Mesendoderm (in vitro differentiated cells): ENCODE measurements at regions not wholly inside any gene's neighbourhood (a gene's known extent, or its start where the extent isn't known, plus 50 kb on each side); places are given as distances from the start of the nearest gene placed in this dataset.

Experiments
- DNase-seq: peaks from one replicate; pipeline ENCODE4 v3.0.0; 2013
- H2AK5ac ChIP-seq: 2 replicates; pipeline ENCODE4 v1.6.1; 2013; ENCODE audit warnings: low read length, inconsistent platforms
- H2BK120ac ChIP-seq: 2 replicates; pipeline ENCODE4 v1.6.1; 2013; ENCODE audit warnings: low read depth, mild to moderate bottlenecking, low read length, moderate library complexity, mixed read lengths
- H2BK15ac ChIP-seq: replicated peaks from 2 replicates; pipeline ENCODE4 v1.6.1; 2013; ENCODE audit warnings: low read depth, mild to moderate bottlenecking, moderate library complexity
- H2BK5ac ChIP-seq: 2 replicates; pipeline ENCODE4 v1.6.1; 2013; ENCODE audit warnings: low read length, inconsistent platforms
- H3K18ac ChIP-seq: 2 replicates; pipeline ENCODE4 v1.6.1; 2013; ENCODE audit warnings: mild to moderate bottlenecking, low read length, mixed read lengths
- H3K23ac ChIP-seq: one replicate; pipeline ENCODE4 v1.6.1; 2013; ENCODE audit warnings: low read length
- H3K27ac ChIP-seq: 2 replicates; pipeline ENCODE4 v1.5.1; 2013; ENCODE audit warnings: low read depth, mild to moderate bottlenecking, inconsistent platforms, low read length, moderate library complexity
- H3K27me3 ChIP-seq: 2 replicates; pipeline ENCODE4 v1.6.1; 2013; ENCODE audit warnings: low read length, control low read depth, mild to moderate bottlenecking, inconsistent platforms; ENCODE audit not compliant: insufficient read depth, poor library complexity
- H3K36me3 ChIP-seq: 2 replicates; pipeline ENCODE4 v1.6.1; 2013; ENCODE audit warnings: low read length, inconsistent platforms; ENCODE audit not compliant: control insufficient read depth, insufficient read depth
- H3K4ac ChIP-seq: one replicate; pipeline ENCODE4 v1.6.1; 2013; ENCODE audit warnings: low read depth, mild to moderate bottlenecking, low read length, moderate library complexity
- H3K4me1 ChIP-seq: 2 replicates; pipeline ENCODE4 v1.6.1; 2013; ENCODE audit warnings: low read depth, low read length, inconsistent platforms; ENCODE audit not compliant: control insufficient read depth
- H3K4me2 ChIP-seq: 2 replicates; pipeline ENCODE4 v1.6.1; 2013; ENCODE audit warnings: low read length
- H3K4me3 ChIP-seq: 2 replicates; pipeline ENCODE4 v1.5.1; 2013; ENCODE audit warnings: mild to moderate bottlenecking, low read length
- H3K56ac ChIP-seq: one replicate; pipeline ENCODE4 v1.6.1; 2013; ENCODE audit warnings: low read length
- H3K79me1 ChIP-seq: 2 replicates; pipeline ENCODE4 v1.6.1; 2013; ENCODE audit warnings: low read length, inconsistent platforms
- H3K79me2 ChIP-seq: 2 replicates; pipeline ENCODE4 v1.6.1; 2013; ENCODE audit warnings: mild to moderate bottlenecking, low read length; ENCODE audit not compliant: control insufficient read depth, insufficient read depth
- H3K9ac ChIP-seq: 2 replicates; pipeline ENCODE4 v1.6.1; 2013; ENCODE audit warnings: low read length, inconsistent platforms
- H4K5ac ChIP-seq: one replicate; pipeline ENCODE4 v1.6.1; 2013; ENCODE audit warnings: low read length
- H4K8ac ChIP-seq: one replicate; pipeline ENCODE4 v1.6.1; 2013; ENCODE audit warnings: low read depth, mild to moderate bottlenecking, control low read depth, low read length, moderate library complexity
- WGBS: extraction: QIAGEN DNeasy Blood & Tissue Kit; methylation state at CpG from one replicate; pipeline ENCODE4 v1.1.7; 2013; ENCODE audit warnings: low lambda C conversion rate, missing lambda C conversion rate; ENCODE audit not compliant: insufficient coverage; ENCODE audit errors: extremely low coverage; 5-methylcytosine and 5-hydroxymethylcytosine counted together

DNA sequence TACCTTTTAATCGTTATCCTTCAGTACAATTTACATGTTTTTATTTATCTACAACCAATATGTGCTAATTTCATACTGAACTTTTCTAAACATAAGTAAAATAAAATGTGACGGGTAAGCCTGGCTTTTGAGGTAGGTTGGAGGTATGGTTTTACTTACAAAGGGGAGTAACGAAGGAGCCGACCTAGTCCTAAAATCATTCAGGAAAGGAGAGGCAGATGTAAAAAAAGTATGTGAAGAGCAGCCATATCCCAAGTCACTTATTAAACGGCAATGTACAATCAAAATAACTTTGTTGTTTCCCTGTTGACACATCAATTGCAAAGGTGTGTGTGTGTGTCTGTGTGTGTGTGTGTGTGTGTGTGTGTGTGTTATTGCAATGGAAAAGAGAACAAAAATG lies 351.3 kb downstream of the CRPPA start:
- H3K4me3 ChIP-seq, result no peak overlapping the region
- H2BK120ac ChIP-seq, result no peak overlapping the region
- no peak overlapping the region for H4K8ac ChIP-seq
- no peaks in the 10 kb centered on the region for H3K79me2 ChIP-seq
- no peak overlapping the region for H4K5ac ChIP-seq
- H2BK15ac ChIP-seq, result no peak overlapping the region
- no peaks in the 10 kb centered on the region for H3K27me3 ChIP-seq
- H3K36me3 ChIP-seq, result no peaks in the 10 kb centered on the region
- no peak for DNase-seq
- no peak overlapping the region for H3K27ac ChIP-seq
- H3K18ac ChIP-seq, result no peak overlapping the region
- H2AK5ac ChIP-seq, result no peak overlapping the region
- no peak overlapping the region for H3K23ac ChIP-seq
- no peaks in the 10 kb centered on the region for H3K4me1 ChIP-seq
- H2BK5ac ChIP-seq, result no peak overlapping the region
- H3K4me2 ChIP-seq, result no peak overlapping the region
- H3K9ac ChIP-seq, result no peak overlapping the region
- no CpG with 5 or more reads among the region's 5 CpGs for WGBS
- H3K4ac ChIP-seq, result no peak overlapping the region
- H3K79me1 ChIP-seq, result no peaks in the 10 kb centered on the region
- no peak overlapping the region for H3K56ac ChIP-seq

DNA sequence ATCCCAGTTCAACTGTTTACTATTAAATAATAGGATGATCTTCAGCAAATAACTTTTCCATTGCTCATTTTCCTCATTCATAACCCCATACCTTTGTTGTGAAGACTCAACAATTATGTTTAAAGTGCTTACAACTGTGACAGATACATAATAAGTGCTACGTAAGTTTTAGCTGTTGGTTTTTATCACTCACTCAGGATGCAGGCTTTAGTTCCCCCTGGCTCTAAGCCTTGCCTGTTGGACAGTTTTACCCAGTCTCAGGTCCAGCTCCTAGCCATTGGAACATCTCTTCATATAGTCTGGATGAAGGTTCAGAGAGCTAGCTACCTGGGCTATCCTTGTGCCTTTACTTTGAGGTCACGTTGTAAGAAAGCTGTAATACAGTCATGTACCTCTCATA lies 353.2 kb downstream of the CRPPA start:
- Histone ChIP-seq H3K27ac (no peak overlapping the region), H3K4me1 (no peaks in the 10 kb centered on the region), H3K56ac (no peak overlapping the region), H3K36me3 (no peaks in the 10 kb centered on the region), H2BK15ac (no peak overlapping the region), H3K4me3 (no peak overlapping the region), H3K4ac (no peak overlapping the region), H2AK5ac (no peak overlapping the region), H4K5ac (no peak overlapping the region), H3K4me2 (no peak overlapping the region), H3K23ac (no peak overlapping the region), H3K18ac (no peak overlapping the region), H2BK5ac (no peak overlapping the region), H4K8ac (no peak overlapping the region), H2BK120ac (no peak overlapping the region), H3K9ac (no peak overlapping the region), H3K27me3 (no peaks in the 10 kb centered on the region), H3K79me2 (no peaks in the 10 kb centered on the region), H3K79me1 (no peaks in the 10 kb centered on the region)
- DNase-seq, result no peak
- WGBS, result no CpG with 5 or more reads among the region's 2 CpGs

DNA sequence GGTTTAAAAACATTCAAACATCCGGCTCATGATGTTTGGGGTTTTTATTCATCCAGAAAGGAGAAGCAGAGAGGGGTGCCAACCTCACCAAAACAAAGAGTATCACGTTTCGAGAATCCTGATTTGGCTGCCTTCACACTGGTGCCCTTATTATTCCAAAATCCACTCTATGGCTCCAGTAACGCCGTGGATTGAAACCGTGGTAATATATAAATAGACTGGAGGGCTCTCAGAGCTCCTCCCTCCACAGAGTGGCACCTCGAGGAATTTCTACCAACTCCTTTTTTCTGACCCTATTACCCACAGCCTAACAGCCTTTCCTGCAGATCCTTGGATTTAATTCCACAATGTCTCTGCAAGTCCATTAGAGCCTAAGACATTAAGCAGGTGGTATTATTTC lies 353.6 kb downstream of the CRPPA start:
- Histone ChIP-seq H3K56ac (no peak overlapping the region), H3K36me3 (no peaks in the 10 kb centered on the region), H2AK5ac (no peak overlapping the region), H3K79me1 (no peaks in the 10 kb centered on the region), H2BK15ac (no peak overlapping the region), H3K23ac (no peak overlapping the region), H3K9ac (no peak overlapping the region), H3K27me3 (no peaks in the 10 kb centered on the region), H3K18ac (no peak overlapping the region), H3K79me2 (no peaks in the 10 kb centered on the region), H3K4me2 (no peak overlapping the region), H3K4ac (no peak overlapping the region), H3K4me1 (no peaks in the 10 kb centered on the region), H2BK5ac (no peak overlapping the region), H3K4me3 (no peak overlapping the region), H3K27ac (no peak overlapping the region), H4K8ac (no peak overlapping the region), H2BK120ac (no peak overlapping the region), H4K5ac (no peak overlapping the region)
- no peak for DNase-seq
- WGBS, result no CpG with 5 or more reads among the region's 7 CpGs

DNA sequence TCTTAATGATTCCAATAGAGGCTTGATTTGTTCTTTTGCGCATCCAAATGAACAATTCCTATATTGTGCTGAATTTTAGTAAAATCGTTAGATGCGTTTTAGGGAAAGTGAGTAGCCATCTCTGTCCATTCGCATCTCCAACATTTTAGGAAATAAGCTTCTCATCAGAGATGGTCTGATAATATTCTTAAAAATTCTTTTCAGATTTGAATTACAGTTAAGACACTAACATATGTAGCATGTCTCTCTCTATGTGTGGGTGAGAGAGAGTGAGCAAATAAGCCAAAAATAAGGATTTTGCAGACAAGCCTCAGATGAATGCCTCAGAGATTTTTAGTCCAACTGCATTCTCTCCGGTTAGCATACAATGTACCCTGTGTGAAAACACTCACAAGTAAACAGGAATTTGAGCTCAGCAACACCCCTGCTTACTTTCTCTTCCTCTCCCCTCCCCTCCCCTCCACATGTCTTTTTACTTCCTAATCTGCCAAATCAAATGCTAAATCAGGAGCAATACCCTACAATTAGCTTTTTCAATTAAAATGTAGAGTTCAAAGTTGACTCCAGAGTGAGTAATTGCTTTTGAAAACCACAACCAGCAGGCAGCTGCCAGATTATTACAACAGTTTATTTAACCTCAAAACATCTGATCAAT lies 354.4 kb downstream of the CRPPA start:
- Histone ChIP-seq H3K27me3 (no peaks in the 10 kb centered on the region), H3K18ac (no peak overlapping the region), H3K4me2 (no peak overlapping the region), H2BK15ac (no peak overlapping the region), H3K27ac (no peak overlapping the region), H3K4me3 (no peak overlapping the region), H3K4ac (no peak overlapping the region), H3K56ac (no peak overlapping the region), H2BK5ac (no peak overlapping the region), H3K23ac (no peak overlapping the region), H3K79me1 (no peaks in the 10 kb centered on the region), H4K5ac (no peak overlapping the region), H3K79me2 (no peaks in the 10 kb centered on the region), H3K4me1 (no peaks in the 10 kb centered on the region), H2AK5ac (no peak overlapping the region), H3K9ac (no peak overlapping the region), H4K8ac (no peak overlapping the region), H3K36me3 (no peaks in the 10 kb centered on the region), H2BK120ac (no peak overlapping the region)
- DNase-seq, result peak; percentile 43
- WGBS, result no CpG with 5 or more reads among the region's 5 CpGs

DNA sequence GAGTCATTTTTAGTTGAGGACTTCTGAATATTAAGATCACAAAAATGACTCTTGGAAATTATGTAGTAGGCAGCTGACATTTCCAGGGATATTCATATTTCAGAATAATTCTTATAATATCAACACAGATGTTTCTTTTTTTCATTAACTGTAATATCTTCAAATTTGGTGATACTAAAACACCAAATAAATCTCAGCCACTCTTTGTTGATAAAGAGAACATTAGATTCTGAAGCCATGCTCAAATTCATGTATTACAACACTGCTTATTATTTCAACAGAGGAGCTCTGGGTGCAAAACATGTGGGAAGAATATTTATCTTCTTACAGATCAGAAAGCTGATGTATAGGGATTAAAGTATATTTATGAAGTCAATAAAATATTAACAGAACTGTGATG lies 355.4 kb downstream of the CRPPA start:
- Histone ChIP-seq H3K4me1 (no peaks in the 10 kb centered on the region), H3K4me2 (no peak overlapping the region), H4K5ac (no peak overlapping the region), H3K4me3 (no peak overlapping the region), H2BK15ac (no peak overlapping the region), H3K27me3 (no peaks in the 10 kb centered on the region), H3K27ac (no peak overlapping the region), H2BK5ac (no peak overlapping the region), H3K56ac (no peak overlapping the region), H2BK120ac (no peak overlapping the region), H3K9ac (no peak overlapping the region), H3K4ac (no peak overlapping the region), H3K18ac (no peak overlapping the region), H3K23ac (no peak overlapping the region), H4K8ac (no peak overlapping the region), H3K79me2 (no peaks in the 10 kb centered on the region), H3K36me3 (no peaks in the 10 kb centered on the region), H3K79me1 (no peaks in the 10 kb centered on the region), H2AK5ac (no peak overlapping the region)
- DNase-seq, result no peak
